Endothelial cell of umbilical vein (primary cell): ENCODE measurements at regions not wholly inside any gene's neighbourhood (a gene's known extent, or its start where the extent isn't known, plus 50 kb on each side); places are given as distances from the start of the nearest gene placed in this dataset.

Experiments
- BruUV-seq: library from RNA; stranded (reverse); fragments of 400-500 nt; replicated peaks from 2 replicates; lab custom pipeline; 2021; lab: Mats Ljungman, UMichigan
- CTCF ChIA-PET: fragments of 300-600, 350-600 bp; sonication (Branson Sonifier 250); formaldehyde crosslinking; loops from one replicate; lab custom pipeline; 2021; ENCODE audit warnings: antibody characterized with exemption, inconsistent platforms; lab: Charles Lee
- POLR2A ChIA-PET: fragments of 300-600, 350-600 bp; sonication (Branson Sonifier 250); formaldehyde crosslinking; loops from one replicate; lab custom pipeline; 2021; ENCODE audit warnings: antibody characterized with exemption, inconsistent platforms; lab: Charles Lee
- DNase-seq: peaks from one replicate; pipeline ENCODE4 v3.0.0-alpha.2; 2011; ENCODE audit warnings: low read depth, low spot score
- FAIRE-seq: peaks from 2 replicates; lab custom pipeline; 2011; peaks lifted over from hg19 to GRCh38; lab: Jason Lieb, UNC
- H2AFZ ChIP-seq: 2 replicates; pipeline ENCODE4 v1.6.0; 2012; ENCODE audit warnings: low read depth, low read length, control low read depth, inconsistent platforms
- H3K27ac ChIP-seq: 2 replicates; pipeline ENCODE4 v1.5.1; 2011; ENCODE audit warnings: low read depth, mild to moderate bottlenecking, control low read depth, low read length, moderate library complexity; ENCODE audit not compliant: insufficient read depth
- H3K27me3 ChIP-seq, 2 experiments: 2 replicates each; pipeline versions ENCODE4 v1.6.0 to v1.6.1; 2011; ENCODE audit warnings: low read length in 2 of 2, mixed read lengths in 1 of 2; ENCODE audit not compliant: control insufficient read depth in 2 of 2, insufficient read depth in 2 of 2
- H3K36me3 ChIP-seq, 2 experiments: 2 replicates in 1 of 2; 3 replicates in 1 of 2; pipeline ENCODE4 v1.5.1; 2011; ENCODE audit warnings: low read length in 2 of 2, mild to moderate bottlenecking in 1 of 2, moderate library complexity in 1 of 2; ENCODE audit not compliant: control insufficient read depth in 2 of 2, insufficient read depth in 2 of 2; ENCODE audit errors: extremely low read depth in 1 of 2
- H3K4me1 ChIP-seq: 3 replicates; pipeline ENCODE4 v1.5.1; 2011; ENCODE audit warnings: mild to moderate bottlenecking, low read length; ENCODE audit not compliant: control insufficient read depth, insufficient read depth; ENCODE audit errors: extremely low read depth
- H3K4me2 ChIP-seq: 2 replicates; pipeline ENCODE4 v1.6.1; 2011; ENCODE audit warnings: low read length, control low read depth, mixed read lengths; ENCODE audit not compliant: insufficient read depth
- H3K4me3 ChIP-seq, 3 experiments: fragments of 200-600 bp in 1 of 3; sonication (generic), shearing (Covaris generic) in 1 of 3; replicated peaks in 1 of 3; 2 replicates each; pipeline ENCODE4 v1.5.1; 2011 to 2016; ENCODE audit warnings: control low read depth in 3 of 3, low read length in 3 of 3, mild to moderate bottlenecking in 2 of 3, inconsistent platforms in 1 of 3, low read depth in 1 of 3, moderate library complexity in 1 of 3; ENCODE audit not compliant: insufficient read depth in 1 of 3
- H3K79me2 ChIP-seq: 2 replicates; pipeline ENCODE4 v1.6.0; 2012; ENCODE audit warnings: low read length, inconsistent platforms; ENCODE audit not compliant: control insufficient read depth, insufficient read depth
- H3K9ac ChIP-seq: replicated peaks from 2 replicates; pipeline ENCODE3; 2011; ENCODE audit warnings: low read length, control low read depth; ENCODE audit not compliant: insufficient read depth; ENCODE audit errors: extremely low read depth
- H3K9me1 ChIP-seq: replicated peaks from 3 replicates; pipeline ENCODE4 v1.6.0; 2011; ENCODE audit warnings: mild to moderate bottlenecking, low read length; ENCODE audit not compliant: control insufficient read depth, insufficient read depth; ENCODE audit errors: extremely low read depth
- H3K9me3 ChIP-seq: replicated peaks from 2 replicates; pipeline ENCODE4 v1.5.1; 2012; ENCODE audit warnings: low read length, inconsistent platforms; ENCODE audit not compliant: control insufficient read depth, insufficient read depth
- H4K20me1 ChIP-seq: replicated peaks from 2 replicates; pipeline ENCODE3; 2011; ENCODE audit warnings: mild to moderate bottlenecking, low read length; ENCODE audit not compliant: control insufficient read depth, insufficient read depth; ENCODE audit errors: extremely low read depth
- CTCF ChIP-seq, 2 donors: IDR thresholded peaks; 1 replicate in 1 of 2; 2 replicates in 1 of 2; pipeline ENCODE4 v1.5.1; 2011; ENCODE audit warnings: low read length in 2 of 2, mild to moderate bottlenecking in 2 of 2, moderate library complexity in 2 of 2, control low read depth in 1 of 2, inconsistent platforms in 1 of 2, low read depth in 1 of 2; ENCODE audit not compliant: insufficient read depth in 1 of 2; ENCODE audit errors: extremely low read depth in 1 of 2
- EZH2 ChIP-seq: IDR thresholded peaks from 2 replicates; pipeline ENCODE4 v1.6.1; 2012; ENCODE audit warnings: borderline replicate concordance, low read depth, mild to moderate bottlenecking, moderate library complexity, low read length, inconsistent platforms; ENCODE audit not compliant: severe bottlenecking
- FOS ChIP-seq: IDR thresholded peaks from 2 replicates; pipeline ENCODE4 v1.6.1; 2011; ENCODE audit warnings: mild to moderate bottlenecking, low read length, moderate library complexity, borderline replicate concordance; ENCODE audit not compliant: insufficient read depth
- GATA2 ChIP-seq: IDR thresholded peaks from 2 replicates; pipeline ENCODE4 v1.7.0; 2011; ENCODE audit warnings: low read depth, mild to moderate bottlenecking, moderate library complexity, mixed read lengths, low read length; ENCODE audit not compliant: insufficient read length, insufficient read depth
- JUN ChIP-seq: IDR thresholded peaks from 2 replicates; pipeline ENCODE4 v1.6.1; 2011; ENCODE audit warnings: borderline replicate concordance, low read depth; ENCODE audit not compliant: insufficient read length, insufficient read depth
- MAX ChIP-seq: IDR thresholded peaks from 2 replicates; pipeline ENCODE4 v1.6.1; 2011; ENCODE audit not compliant: insufficient read depth, insufficient read length
- MYC ChIP-seq: IDR thresholded peaks from one replicate; pipeline ENCODE4 v1.6.1; 2011; ENCODE audit warnings: mild to moderate bottlenecking, low read depth, low read length
- POLR2A ChIP-seq: IDR thresholded peaks from 2 replicates; pipeline ENCODE4 v1.6.1; 2012; ENCODE audit warnings: low read depth, mild to moderate bottlenecking, control low read depth, low read length
- POLR2AphosphoS5 ChIP-seq: IDR thresholded peaks from 2 replicates; pipeline ENCODE4 v1.6.1; 2012; ENCODE audit warnings: low read depth, mild to moderate bottlenecking, control low read depth, low read length, moderate library complexity; ENCODE audit not compliant: insufficient read depth
- dilution Hi-C: fragments of 300-500 bp; cut with MboI; formaldehyde crosslinking; loops from one replicate; pipeline ENCODE4 v1.15.0; 2019; ENCODE audit warnings: low sequenced_read_pairs; ENCODE audit not compliant: extremely low pct_ligation_motif_present
- intact Hi-C: fragments of 100-400 bp; cut with micrococcal nuclease; formaldehyde crosslinking; loops from one replicate; pipeline ENCODE4 v1.10.0; 2022

GRCh38 chr12:93097417-93097816 is 168.3 kb upstream of the EEA1 start:
- H3K4me2 ChIP-seq = no peak overlapping the region
- no peak overlapping the region for H2AFZ ChIP-seq
- no TSS peak for BruUV-seq
- dilution Hi-C loops = no loop called here
- DNase-seq (no peak), FAIRE-seq (no peak)
- CTCF ChIA-PET = interaction anchor here (0.5 to 3.7 kb wide), 15 partner anchors 9 to 323 kb away, joined by 3 to 26 read pairs (median 4); no protein-coding TSS in a partner anchor
- H4K20me1 ChIP-seq = no peaks in the 10 kb centered on the region
- POLR2A ChIA-PET = interaction anchor here (0.6 kb wide), 1 partner anchor 95 kb away, joined by 6 read pairs; no protein-coding TSS in a partner anchor
- no peak overlapping the region for H3K4me3 ChIP-seq
- H3K36me3 ChIP-seq = no peaks in the 10 kb centered on the region
- H3K79me2 ChIP-seq = no peaks in the 10 kb centered on the region
- H3K27me3 ChIP-seq = no peaks in the 10 kb centered on the region
- H3K9me1 ChIP-seq = no peaks in the 10 kb centered on the region
- TF ChIP-seq GATA2 (no peak), POLR2A (no peak), POLR2AphosphoS5 (no peak), MYC (no peak), JUN (no peak), MAX (no peak), EZH2 (no peak), FOS (no peak), CTCF (IDR thresholded peaks at IDR 0.05; ENCODE audit: extremely low read depth in 1 of 2, insufficient read depth in 1 of 2, low read depth in 1 of 2, low read length in 2 of 2) (no peak)
- no peak overlapping the region for H3K9ac ChIP-seq
- intact Hi-C loops = loop anchor here (5.0 kb wide), 1 partner anchor 300 kb away; no protein-coding TSS in a partner anchor
- H3K9me3 ChIP-seq = no peaks in the 10 kb centered on the region
- H3K4me1 ChIP-seq = no peaks in the 10 kb centered on the region
- H3K27ac ChIP-seq = no peak overlapping the region
